ENCODE measurements at regions not wholly inside any gene's neighbourhood (a gene's known extent, or its start where the extent isn't known, plus 50 kb on each side); places are given as distances from the start of the nearest gene placed in this dataset.

GRCh38 chr16:86196687-86197391 lies 297.9 kb downstream of the IRF8 start:
- no peak for DNase-seq

GRCh38 chr16:86198206-86199118 lies 299.5 kb downstream of the IRF8 start:
- no peak for DNase-seq
- no peak for ATAC-seq

More at GRCh38 chr16:86196687-86197391, 297.9 kb downstream of the IRF8 start:
- ATAC-seq, result no peak

- no peak for ATAC-seq
- no peak for DNase-seq
These were observed 300.2 kb downstream of the IRF8 start for GRCh38 chr16:86199182-86199581.

- ATAC-seq, result no peak
- no peak for DNase-seq
These were observed 301.1 kb downstream of the IRF8 start for GRCh38 chr16:86199871-86200695.

GRCh38 chr16:86200722-86201121 lies 301.8 kb downstream of the IRF8 start:
- ATAC-seq (no peak), DNase-seq (no peak)

- no peak for ATAC-seq
- no peak for DNase-seq
These were observed 302.8 kb downstream of the IRF8 start for GRCh38 chr16:86201746-86202145.

- ATAC-seq, result no peak
- no peak for DNase-seq
These were observed 303.3 kb downstream of the IRF8 start for GRCh38 chr16:86202267-86202666.

GRCh38 chr16:86202760-86203426 lies 303.9 kb downstream of the IRF8 start:
- DNase-seq (no peak), ATAC-seq (no peak)

- ATAC-seq (no peak), DNase-seq (no peak)
These were observed 304.8 kb downstream of the IRF8 start for GRCh38 chr16:86203557-86204275.

GRCh38 chr16:86205521-86206245 lies 304.6 kb upstream of the FOXF1 start:
- DNase-seq (no peak), ATAC-seq (no peak)

- ATAC-seq, result no peak
- no peak for DNase-seq
These were observed 303.0 kb upstream of the FOXF1 start for GRCh38 chr16:86207350-86207749.

- DNase-seq, result no peak
- no peak for ATAC-seq
These were observed 301.1 kb upstream of the FOXF1 start for GRCh38 chr16:86209202-86209601.

GRCh38 chr16:86210403-86211193 lies 299.7 kb upstream of the FOXF1 start:
- DNase-seq (no peak), ATAC-seq (no peak)

- no peak for DNase-seq
- no peak for ATAC-seq
These were observed 299.1 kb upstream of the FOXF1 start for GRCh38 chr16:86211265-86211664.

- DNase-seq (no peak), ATAC-seq (no peak)
These were observed 298.5 kb upstream of the FOXF1 start for GRCh38 chr16:86211800-86212199.

- ATAC-seq (no peak), DNase-seq (no peak)
These were observed 297.5 kb upstream of the FOXF1 start for GRCh38 chr16:86212706-86213436.

- ATAC-seq (no peak), DNase-seq (no peak)
These were observed 296.7 kb upstream of the FOXF1 start for GRCh38 chr16:86213437-86214205.
